ENCODE measurements at regions not wholly inside any gene's neighbourhood (a gene's known extent, or its start where the extent isn't known, plus 50 kb on each side); places are given as distances from the start of the nearest gene placed in this dataset.
A peak's percentile ranks its signal among the peaks of the same experiment; 100 is the strongest.

DNA sequence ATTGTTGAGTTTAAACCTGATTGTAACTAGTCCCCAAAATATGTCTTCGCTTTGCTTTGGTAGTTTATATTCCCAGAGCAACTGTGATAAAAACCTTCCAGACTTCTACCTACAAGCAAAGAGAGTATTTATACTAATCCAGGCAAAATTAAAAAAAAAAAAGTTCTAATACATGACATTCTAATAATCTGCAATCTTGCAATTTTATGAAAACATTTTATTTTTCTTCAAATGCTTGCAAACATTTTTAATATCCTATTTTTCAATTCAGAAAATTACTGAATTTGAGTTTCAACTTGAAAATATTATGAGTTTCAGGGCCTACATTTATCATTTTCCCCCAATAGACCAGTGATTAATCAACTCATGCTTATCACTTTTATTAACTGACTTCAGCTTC, 830.2 kb upstream of the KLHL1 start:
- in situ Hi-C loops (cut with HindIII; ENCODE audit: low pct_unique_long_range_greater_than_20kb, low sequenced_read_pairs) = no loop called here
- DNase-seq (ENCODE audit: low read depth in 1 of 2, low spot score in 1 of 2) = no peak
- TF ChIP-seq JUND (IDR thresholded peaks at IDR 0.05; ENCODE audit: low read depth) = no peak

DNA sequence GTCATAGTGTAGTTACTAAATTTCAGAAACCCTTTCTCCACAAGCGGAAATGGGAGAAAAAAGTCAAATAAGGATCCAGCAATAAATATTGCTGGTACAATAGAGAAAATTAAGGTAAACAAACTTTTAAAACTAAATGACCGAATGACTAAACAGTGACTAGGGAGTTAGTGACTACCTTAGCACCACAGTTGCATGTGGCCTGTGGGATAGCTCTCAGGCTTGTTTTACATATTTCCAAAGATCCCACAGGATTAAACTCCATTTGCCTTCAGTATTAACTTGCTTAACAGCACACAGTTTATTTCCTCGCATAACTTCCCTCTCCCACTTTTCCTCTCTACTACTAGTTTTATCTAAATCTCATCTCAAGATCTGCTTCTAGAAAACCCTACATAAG, 824.3 kb upstream of the KLHL1 start:
- no peak for TF ChIP-seq JUND (IDR thresholded peaks at IDR 0.05; ENCODE audit: low read depth)
- no peak for DNase-seq (ENCODE audit: low read depth in 1 of 2, low spot score in 1 of 2)
- in situ Hi-C loops (cut with HindIII; ENCODE audit: low pct_unique_long_range_greater_than_20kb, low sequenced_read_pairs) = no loop called here

DNA sequence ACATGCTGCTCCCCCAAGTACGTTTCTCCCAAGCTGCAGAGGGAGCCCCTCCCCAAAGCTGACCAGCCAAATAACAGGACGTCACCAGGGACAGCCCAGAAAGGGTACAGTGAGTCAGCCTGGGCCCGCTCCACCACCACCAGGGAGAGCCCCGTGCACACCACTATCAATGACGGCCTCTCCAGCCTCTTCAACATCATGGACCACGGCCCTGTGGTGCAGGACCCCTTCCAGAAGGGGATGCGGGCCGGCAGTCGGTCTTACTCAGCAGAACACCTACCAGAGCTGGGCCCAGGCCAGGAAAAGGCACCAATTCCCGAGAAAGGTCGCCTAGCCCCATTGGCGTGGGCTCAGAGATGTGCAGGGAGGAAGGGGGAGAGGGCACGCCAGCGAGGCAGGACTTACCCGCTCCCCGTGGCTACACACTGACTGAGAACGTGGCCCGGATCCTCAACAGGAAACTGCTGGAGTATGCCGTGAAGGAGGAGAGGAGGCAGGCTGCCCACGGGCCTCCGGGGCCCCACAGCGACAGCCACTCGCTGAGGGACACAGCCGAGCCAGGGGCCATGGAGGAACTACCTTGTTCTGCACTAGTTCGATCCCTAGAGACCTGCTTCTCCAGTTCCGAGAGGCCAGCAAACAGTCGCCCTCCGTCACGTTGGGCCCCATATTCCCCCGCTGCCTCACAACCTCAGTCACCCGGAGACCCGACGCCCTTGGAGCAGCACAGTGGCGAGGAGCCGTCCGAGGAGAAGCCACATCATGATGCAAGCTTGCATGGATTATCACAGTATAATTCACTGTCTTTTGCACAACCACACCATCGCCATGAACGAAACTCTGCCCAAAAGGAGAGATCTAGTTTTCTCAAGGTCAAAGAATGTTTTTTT, 815.9 kb upstream of the KLHL1 start:
- no peak for TF ChIP-seq JUND (IDR thresholded peaks at IDR 0.05; ENCODE audit: low read depth)
- in situ Hi-C loops (cut with HindIII; ENCODE audit: low pct_unique_long_range_greater_than_20kb, low sequenced_read_pairs) = no loop called here

DNA sequence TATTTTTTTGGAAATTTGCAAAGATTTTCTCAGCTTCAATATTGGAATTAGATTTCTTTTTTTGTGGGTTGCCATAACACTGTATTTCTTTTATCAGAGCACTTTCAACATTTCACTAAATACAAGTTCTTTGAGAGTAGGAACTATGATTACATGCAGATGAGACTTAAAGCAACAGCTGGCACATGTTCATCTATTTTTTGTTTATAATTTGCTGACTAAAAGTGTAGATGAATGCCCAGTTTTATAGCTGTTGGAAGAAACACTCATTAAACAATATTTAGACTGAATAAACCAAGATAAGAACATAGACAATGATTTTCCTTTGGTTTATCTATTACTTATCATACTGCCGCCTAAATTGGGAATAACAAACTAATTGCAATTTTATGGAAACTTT, 803.0 kb upstream of the KLHL1 start:
- in situ Hi-C loops (cut with HindIII; ENCODE audit: low pct_unique_long_range_greater_than_20kb, low sequenced_read_pairs) = no loop called here
- TF ChIP-seq JUND (IDR thresholded peaks at IDR 0.05; ENCODE audit: low read depth) = no peak
- no peak for DNase-seq (ENCODE audit: low read depth in 1 of 2, low spot score in 1 of 2)

More for the DNA sequence above, 815.9 kb upstream of the KLHL1 start:
- DNase-seq (ENCODE audit: low read depth in 1 of 2, low spot score in 1 of 2) = no peak

DNA sequence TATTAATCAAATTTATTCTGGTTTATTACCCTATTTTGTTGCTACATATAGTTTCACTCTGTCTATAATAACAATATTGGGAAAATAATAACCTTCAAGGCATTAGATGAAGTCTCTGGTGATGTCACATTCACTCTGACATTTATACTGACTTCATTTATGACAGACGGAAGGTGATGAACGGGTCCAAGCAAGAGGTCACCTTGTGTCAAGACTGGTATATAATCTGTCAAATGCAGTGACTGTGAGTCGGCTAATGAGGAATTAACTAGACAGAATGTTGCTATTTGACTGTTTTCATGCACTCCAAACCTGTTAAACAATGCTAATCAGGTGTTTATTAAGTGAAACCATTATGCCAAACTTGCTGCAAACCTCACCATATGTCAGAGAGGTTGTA, 800.5 kb upstream of the KLHL1 start:
- in situ Hi-C loops (cut with HindIII; ENCODE audit: low pct_unique_long_range_greater_than_20kb, low sequenced_read_pairs) = no loop called here
- TF ChIP-seq JUND (IDR thresholded peaks at IDR 0.05; ENCODE audit: low read depth) = no peak
- no peak for DNase-seq (ENCODE audit: low read depth in 1 of 2, low spot score in 1 of 2)

DNA sequence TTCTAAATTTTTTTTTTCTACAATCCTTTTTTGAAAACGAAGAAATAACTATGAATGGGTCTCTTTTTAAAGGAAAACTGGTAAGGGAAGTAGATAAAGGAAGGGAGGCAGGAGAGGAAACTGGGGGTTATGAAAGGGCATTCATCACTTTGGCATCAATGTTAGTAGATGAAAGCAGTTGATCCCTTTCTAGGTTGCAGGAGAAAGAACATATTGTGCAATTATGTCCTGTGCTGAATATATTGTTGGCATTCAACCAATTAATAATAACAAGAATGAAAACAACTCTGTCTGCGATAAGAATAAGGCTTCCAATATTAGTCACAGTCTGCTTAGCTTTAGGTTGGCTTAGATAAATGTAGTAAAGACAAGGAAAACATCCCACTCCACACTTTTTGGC, 796.8 kb upstream of the KLHL1 start:
- DNase-seq (ENCODE audit: low read depth in 1 of 2, low spot score in 1 of 2) = no peak
- in situ Hi-C loops (cut with HindIII; ENCODE audit: low pct_unique_long_range_greater_than_20kb, low sequenced_read_pairs) = no loop called here
- no peak for TF ChIP-seq JUND (IDR thresholded peaks at IDR 0.05; ENCODE audit: low read depth)

DNA sequence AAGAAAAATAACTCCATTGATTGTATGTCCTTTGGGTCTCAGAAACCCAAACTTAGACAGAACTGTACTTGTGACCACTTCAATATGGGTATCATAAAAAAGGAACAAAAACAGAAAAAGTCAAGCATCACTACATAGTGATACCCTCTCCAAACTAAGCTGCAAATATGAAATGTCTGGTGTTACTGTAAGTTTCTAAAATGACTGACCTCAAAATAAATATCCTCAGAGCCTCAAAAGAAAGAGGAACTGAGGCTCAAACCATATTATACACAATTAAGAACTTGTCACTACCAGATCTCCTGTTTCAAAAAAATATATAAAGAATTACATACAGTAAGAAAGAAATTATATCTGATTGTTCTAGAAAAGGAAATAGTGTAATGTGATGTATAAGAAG, 787.9 kb upstream of the KLHL1 start:
- no peak for TF ChIP-seq JUND (IDR thresholded peaks at IDR 0.05; ENCODE audit: low read depth)
- no peak for DNase-seq (ENCODE audit: low read depth in 1 of 2, low spot score in 1 of 2)
- in situ Hi-C loops (cut with HindIII; ENCODE audit: low pct_unique_long_range_greater_than_20kb, low sequenced_read_pairs) = no loop called here

DNA sequence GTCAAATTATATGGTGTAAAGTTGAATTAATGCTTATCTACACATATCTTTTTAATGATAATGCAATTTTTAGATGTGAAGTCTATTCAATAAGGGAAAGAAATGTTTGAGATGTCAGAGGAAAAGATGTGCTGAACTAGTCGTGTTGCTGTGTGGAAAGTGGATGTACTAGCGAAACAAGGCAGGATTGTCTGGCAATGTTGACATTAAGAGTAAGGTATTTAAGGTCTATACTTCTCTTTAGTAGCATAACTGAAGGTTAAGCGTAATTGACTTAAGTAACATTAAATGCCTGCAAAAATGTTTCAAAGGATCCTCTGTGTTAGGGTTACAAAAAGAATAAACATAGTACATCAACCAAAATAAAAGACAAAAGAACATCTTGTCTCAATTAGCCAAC, 787.3 kb upstream of the KLHL1 start:
- no peak for DNase-seq (ENCODE audit: low read depth in 1 of 2, low spot score in 1 of 2)
- in situ Hi-C loops (cut with HindIII; ENCODE audit: low pct_unique_long_range_greater_than_20kb, low sequenced_read_pairs) = no loop called here
- no peak for TF ChIP-seq JUND (IDR thresholded peaks at IDR 0.05; ENCODE audit: low read depth)

DNA sequence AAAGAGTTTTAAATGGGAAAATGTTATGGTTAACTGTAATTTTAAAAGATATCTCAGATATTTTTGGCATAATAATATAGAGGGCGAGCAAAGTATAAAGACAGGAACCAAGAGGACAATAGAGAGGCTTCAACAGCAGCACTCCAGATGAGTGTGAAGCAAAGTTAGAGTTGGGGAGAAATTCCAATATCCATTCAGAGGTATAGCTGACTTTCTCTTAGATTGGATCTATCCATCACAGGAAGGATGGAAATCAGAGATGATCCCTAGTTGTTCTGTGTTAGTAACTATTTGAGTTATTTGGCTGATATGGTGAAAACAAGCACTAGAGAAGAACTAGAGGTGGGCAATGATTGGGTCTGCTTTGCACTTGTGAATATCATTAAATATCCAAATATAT, 786.0 kb upstream of the KLHL1 start:
- no peak for TF ChIP-seq JUND (IDR thresholded peaks at IDR 0.05; ENCODE audit: low read depth)
- no peak for DNase-seq (ENCODE audit: low read depth in 1 of 2, low spot score in 1 of 2)
- in situ Hi-C loops (cut with HindIII; ENCODE audit: low pct_unique_long_range_greater_than_20kb, low sequenced_read_pairs) = no loop called here

DNA sequence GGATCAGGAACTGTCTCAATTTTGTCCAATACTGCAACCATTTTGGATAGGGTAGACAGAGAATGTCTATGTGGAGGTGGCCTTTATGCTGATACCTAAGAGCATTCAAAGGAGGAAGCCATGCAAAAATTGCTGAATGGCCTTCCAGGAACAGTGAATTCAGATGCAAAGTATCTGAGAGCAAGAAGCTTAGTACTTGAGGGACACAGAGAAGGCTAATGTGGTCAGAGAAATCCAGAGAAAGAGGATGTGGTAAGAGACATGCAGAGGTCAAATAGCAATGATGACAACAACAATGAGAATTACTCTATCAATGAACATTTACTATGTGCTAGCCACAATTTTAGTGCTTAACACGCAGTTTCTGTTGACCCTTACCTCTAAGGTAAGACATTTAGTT, 785.6 kb upstream of the KLHL1 start:
- no peak for DNase-seq (ENCODE audit: low read depth in 1 of 2, low spot score in 1 of 2)
- in situ Hi-C loops (cut with HindIII; ENCODE audit: low pct_unique_long_range_greater_than_20kb, low sequenced_read_pairs) = no loop called here
- no peak for TF ChIP-seq JUND (IDR thresholded peaks at IDR 0.05; ENCODE audit: low read depth)

DNA sequence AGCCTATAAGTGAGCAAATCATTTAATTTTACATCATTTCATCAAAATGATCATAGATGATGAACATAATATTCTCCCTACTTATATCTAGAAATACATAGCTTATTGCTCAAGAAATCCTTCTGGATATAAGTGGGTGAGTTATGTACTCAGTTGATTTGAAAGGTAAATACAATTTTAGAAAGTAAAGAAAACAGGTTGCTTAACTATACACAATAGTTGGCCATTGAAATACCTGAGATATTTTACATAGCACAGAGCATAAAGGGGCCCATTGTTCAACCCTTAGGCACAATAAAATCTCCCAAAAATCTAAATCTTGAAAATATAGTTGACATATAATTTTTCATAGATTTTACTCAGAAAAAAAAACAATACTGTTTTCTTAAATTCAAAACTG, 782.0 kb upstream of the KLHL1 start:
- in situ Hi-C loops (cut with HindIII; ENCODE audit: low pct_unique_long_range_greater_than_20kb, low sequenced_read_pairs) = no loop called here

DNA sequence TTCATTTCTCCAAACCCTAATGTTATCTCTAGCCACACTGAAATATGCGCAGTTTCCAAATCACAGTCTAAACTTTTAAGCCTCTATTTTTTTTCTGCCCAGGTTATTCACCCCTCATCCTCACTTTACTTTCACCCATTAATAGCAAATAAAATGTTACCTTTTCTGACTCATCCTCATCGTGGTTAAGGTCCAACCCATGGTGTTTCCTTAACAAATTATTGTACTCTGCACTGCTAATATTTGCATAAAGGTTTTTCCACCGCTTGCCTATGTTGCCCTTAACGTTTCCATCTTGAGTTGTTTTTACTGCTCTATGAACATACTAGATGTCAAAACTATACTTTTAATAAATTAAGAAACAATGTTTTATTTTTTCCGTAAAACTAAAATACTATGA, 780.9 kb upstream of the KLHL1 start:
- in situ Hi-C loops (cut with HindIII; ENCODE audit: low pct_unique_long_range_greater_than_20kb, low sequenced_read_pairs) = no loop called here
- DNase-seq (ENCODE audit: low read depth in 1 of 2, low spot score in 1 of 2) = no peak
- no peak for TF ChIP-seq JUND (IDR thresholded peaks at IDR 0.05; ENCODE audit: low read depth)

More for the DNA sequence above, 782.0 kb upstream of the KLHL1 start:
- DNase-seq (ENCODE audit: low read depth in 1 of 2, low spot score in 1 of 2) = peak in 1 of 2 experiments; percentile 22
- no peak for TF ChIP-seq JUND (IDR thresholded peaks at IDR 0.05; ENCODE audit: low read depth)

DNA sequence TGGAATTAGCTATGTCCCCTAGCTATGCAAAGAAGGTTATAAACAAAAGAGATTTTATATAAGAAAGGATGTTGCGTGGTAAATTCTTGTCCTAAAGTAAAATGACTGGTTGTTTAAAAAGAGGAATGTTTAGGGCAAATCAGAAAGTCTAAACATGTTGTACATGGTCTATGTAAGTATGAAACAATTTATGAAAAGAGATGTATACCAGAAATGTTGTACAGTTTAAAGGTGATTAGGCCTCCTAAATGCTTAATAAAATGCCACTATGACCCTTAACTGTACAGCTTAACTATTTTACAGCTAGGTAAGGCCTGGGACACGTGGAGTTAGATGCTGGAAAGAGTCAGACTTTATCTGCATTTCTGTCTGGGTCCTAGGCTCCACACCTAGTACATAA, 775.9 kb upstream of the KLHL1 start:
- in situ Hi-C loops (cut with HindIII; ENCODE audit: low pct_unique_long_range_greater_than_20kb, low sequenced_read_pairs) = no loop called here
- no peak for TF ChIP-seq JUND (IDR thresholded peaks at IDR 0.05; ENCODE audit: low read depth)
- DNase-seq (ENCODE audit: low read depth in 1 of 2, low spot score in 1 of 2) = no peak

DNA sequence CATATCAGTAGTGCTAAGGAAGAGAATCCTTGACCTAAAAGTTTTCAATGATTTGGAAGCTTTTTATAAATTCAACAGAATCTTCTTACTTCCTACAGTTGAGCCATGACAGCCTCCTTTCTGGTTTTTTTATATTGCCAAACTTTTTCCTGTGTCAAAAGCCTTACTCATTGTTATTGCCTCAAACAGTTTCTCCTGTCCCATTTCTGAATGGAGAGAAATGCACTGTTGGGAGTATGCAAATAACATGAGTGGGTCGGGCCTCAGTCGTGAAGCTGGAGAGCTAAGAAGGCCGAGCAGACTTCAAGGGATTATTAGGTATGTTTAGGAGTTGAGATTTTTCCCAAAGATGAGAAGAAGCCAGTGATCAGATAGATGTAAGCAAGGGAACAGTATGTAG, 766.4 kb upstream of the KLHL1 start:
- in situ Hi-C loops (cut with HindIII; ENCODE audit: low pct_unique_long_range_greater_than_20kb, low sequenced_read_pairs) = no loop called here
- no peak for TF ChIP-seq JUND (IDR thresholded peaks at IDR 0.05; ENCODE audit: low read depth)
- no peak for DNase-seq (ENCODE audit: low read depth in 1 of 2, low spot score in 1 of 2)
